Sigmoid colon (tissue), 3 donors: ENCODE measurements at regions not wholly inside any gene's neighbourhood (a gene's known extent, or its start where the extent isn't known, plus 50 kb on each side); places are given as distances from the start of the nearest gene placed in this dataset.

Source experiments
- CTCF ChIP-seq, 4 experiments: fragments of 450-650 bp in 3 of 4; fragments of 200-600 bp in 1 of 4; IDR thresholded peaks; one replicate each; pipeline ENCODE4 v1.5.1; 2016 to 2019; ENCODE audit warnings: antibody characterized with exemption in 4 of 4, mild to moderate bottlenecking in 3 of 4, moderate library complexity in 2 of 4
- POLR2A ChIP-seq, 2 donors: fragments of 450-650 bp; IDR thresholded peaks; one replicate each; pipeline ENCODE4 v1.6.1; 2016; ENCODE audit warnings: antibody characterized with exemption in 2 of 2, mild to moderate bottlenecking in 2 of 2, moderate library complexity in 2 of 2

GRCh38 chr6:33856031-33856590 lies 52.3 kb upstream of the MLN start:
- no peak for TF ChIP-seq POLR2A (IDR thresholded peaks at IDR 0.05)
- TF ChIP-seq CTCF (IDR thresholded peaks at IDR 0.05), result no peak
